Astrocyte (in vitro differentiated cells and primary cell): ENCODE measurements at regions not wholly inside any gene's neighbourhood (a gene's known extent, or its start where the extent isn't known, plus 50 kb on each side); places are given as distances from the start of the nearest gene placed in this dataset.

ENCODE experiments used
- DNase-seq: peaks from one replicate; pipeline ENCODE4 v3.0.0-alpha.2; 2010; ENCODE audit warnings: low read depth
- FAIRE-seq: peaks from 2 replicates; lab custom pipeline; 2011; peaks lifted over from hg19 to GRCh38; lab: Jason Lieb, UNC
- H2AFZ ChIP-seq: 2 replicates; pipeline ENCODE4 v1.6.0; 2012; ENCODE audit warnings: low read depth, low read length, inconsistent platforms
- H3K27ac ChIP-seq: 2 replicates; pipeline ENCODE4 v1.5.1; 2011; ENCODE audit warnings: low read depth, low read length, inconsistent platforms
- H3K27me3 ChIP-seq: 2 replicates; pipeline ENCODE4 v1.6.0; 2011; ENCODE audit warnings: low read length, inconsistent platforms; ENCODE audit not compliant: insufficient read depth
- H3K36me3 ChIP-seq: 2 replicates; pipeline ENCODE4 v1.5.1; 2011; ENCODE audit warnings: low read length, inconsistent platforms; ENCODE audit not compliant: insufficient read depth
- H3K4me1 ChIP-seq: 2 replicates; pipeline ENCODE4 v1.5.1; 2011; ENCODE audit warnings: low read length, inconsistent platforms; ENCODE audit not compliant: insufficient read depth
- H3K4me2 ChIP-seq: 2 replicates; pipeline ENCODE4 v1.6.0; 2012; ENCODE audit warnings: low read length, inconsistent platforms
- H3K4me3 ChIP-seq: 2 replicates; pipeline ENCODE4 v1.5.1; 2011; ENCODE audit warnings: low read depth, mild to moderate bottlenecking, low read length, inconsistent platforms; ENCODE audit not compliant: insufficient read depth
- H3K79me2 ChIP-seq: 2 replicates; pipeline ENCODE4 v1.6.0; 2012; ENCODE audit warnings: mild to moderate bottlenecking, low read length, inconsistent platforms; ENCODE audit not compliant: insufficient read depth
- H3K9ac ChIP-seq: 2 replicates; pipeline ENCODE4 v1.6.0; 2012; ENCODE audit warnings: mild to moderate bottlenecking, low read length, inconsistent platforms
- H3K9me3 ChIP-seq: 2 replicates; pipeline ENCODE4 v1.5.1; 2012; ENCODE audit warnings: low read depth, mild to moderate bottlenecking, low read length, inconsistent platforms; ENCODE audit not compliant: insufficient read depth
- H4K20me1 ChIP-seq: 2 replicates; pipeline ENCODE4 v1.6.0; 2012; ENCODE audit warnings: low read length, inconsistent platforms; ENCODE audit not compliant: insufficient read depth
- H3K27ac Mint-ChIP-seq: one replicate; pipeline ENCODE4 v1.8.0; 2021; ENCODE audit warnings: mild to moderate bottlenecking, mixed read lengths; ENCODE audit not compliant: unreplicated experiment
- H3K27me3 Mint-ChIP-seq: one replicate; pipeline ENCODE4 v1.8.0; 2021; ENCODE audit warnings: low read depth, mixed read lengths; ENCODE audit not compliant: unreplicated experiment
- H3K36me3 Mint-ChIP-seq: one replicate; pipeline ENCODE4 v1.8.0; 2021; ENCODE audit warnings: low read depth, mixed read lengths; ENCODE audit not compliant: unreplicated experiment
- H3K4me1 Mint-ChIP-seq: one replicate; pipeline ENCODE4 v1.8.0; 2021; ENCODE audit warnings: low read depth, mixed read lengths; ENCODE audit not compliant: unreplicated experiment
- H3K4me3 Mint-ChIP-seq: one replicate; pipeline ENCODE4 v1.8.0; 2021; ENCODE audit warnings: mild to moderate bottlenecking, moderate library complexity, mixed read lengths; ENCODE audit not compliant: unreplicated experiment
- H3K9me3 Mint-ChIP-seq: one replicate; pipeline ENCODE4 v1.8.0; 2021; ENCODE audit warnings: mild to moderate bottlenecking, mixed read lengths; ENCODE audit not compliant: unreplicated experiment
- CTCF ChIP-seq: IDR thresholded peaks from 2 replicates; pipeline ENCODE4 v1.5.1; 2011; ENCODE audit warnings: low read depth, mild to moderate bottlenecking, inconsistent platforms, low read length, moderate library complexity; ENCODE audit not compliant: insufficient read depth
- EZH2 ChIP-seq: IDR thresholded peaks from 2 replicates; pipeline ENCODE4 v1.6.1; 2012; ENCODE audit warnings: mild to moderate bottlenecking, low read length, inconsistent platforms; ENCODE audit not compliant: insufficient read depth

GRCh38 chr2:19235308-19235707 is 123.1 kb downstream of the OSR1 start:
- H3K4me1 ChIP-seq = peaks cover 18% of the 10 kb centered on the region

GRCh38 chr2:19232312-19232711 is 126.1 kb downstream of the OSR1 start:
- no peaks in the 10 kb centered on the region for H3K36me3 ChIP-seq
- FAIRE-seq (no peak), DNase-seq (no peak)
- H3K4me3 ChIP-seq = no peak overlapping the region
- H3K9me3 ChIP-seq = no peaks in the 10 kb centered on the region
- no peak overlapping the region for H3K4me2 ChIP-seq
- Mint-ChIP-seq H3K9me3 (no peaks in the 10 kb centered on the region), H3K27me3 (peaks cover 7% of the 10 kb centered on the region), H3K4me1 (peaks cover 7% of the 10 kb centered on the region), H3K4me3 (no peak overlapping the region), H3K27ac (no peak overlapping the region), H3K36me3 (no peaks in the 10 kb centered on the region)
- no peak overlapping the region for H3K9ac ChIP-seq
- H4K20me1 ChIP-seq = no peaks in the 10 kb centered on the region
- H3K79me2 ChIP-seq = no peaks in the 10 kb centered on the region
- H2AFZ ChIP-seq = no peak overlapping the region
- no peak overlapping the region for H3K27ac ChIP-seq
- TF ChIP-seq CTCF (no peak), EZH2 (no peak)
- H3K4me1 ChIP-seq = no peaks in the 10 kb centered on the region
- peaks cover 2% of the 10 kb centered on the region for H3K27me3 ChIP-seq

More at GRCh38 chr2:19235308-19235707, 123.1 kb downstream of the OSR1 start:
- Histone ChIP-seq H3K9me3 (no peaks in the 10 kb centered on the region), H3K27ac (no peak overlapping the region), H3K4me2 (no peak overlapping the region), H3K79me2 (no peaks in the 10 kb centered on the region), H3K4me3 (no peak overlapping the region), H3K9ac (no peak overlapping the region), H3K27me3 (peaks cover 2% of the 10 kb centered on the region), H2AFZ (no peak overlapping the region), H4K20me1 (no peaks in the 10 kb centered on the region), H3K36me3 (no peaks in the 10 kb centered on the region)
- H3K36me3 Mint-ChIP-seq = no peaks in the 10 kb centered on the region
- DNase-seq = peak; percentile 12
- no peak overlapping the region for H3K4me3 Mint-ChIP-seq
- TF ChIP-seq CTCF (no peak), EZH2 (no peak)
- peaks cover 3% of the 10 kb centered on the region for H3K9me3 Mint-ChIP-seq
- no peak overlapping the region for H3K27ac Mint-ChIP-seq
- H3K27me3 Mint-ChIP-seq = peaks cover 11% of the 10 kb centered on the region
- no peaks in the 10 kb centered on the region for H3K4me1 Mint-ChIP-seq
- no peak for FAIRE-seq

GRCh38 chr2:19231625-19232024 is 126.8 kb downstream of the OSR1 start:
- Mint-ChIP-seq H3K36me3 (no peaks in the 10 kb centered on the region), H3K27me3 (peaks cover 4% of the 10 kb centered on the region), H3K9me3 (no peaks in the 10 kb centered on the region), H3K4me3 (no peak overlapping the region), H3K27ac (no peak overlapping the region), H3K4me1 (peaks cover 7% of the 10 kb centered on the region)
- Histone ChIP-seq H3K27me3 (peaks cover 2% of the 10 kb centered on the region), H2AFZ (no peak overlapping the region), H3K9ac (no peak overlapping the region), H3K4me3 (no peak overlapping the region), H3K4me1 (no peaks in the 10 kb centered on the region), H3K4me2 (no peak overlapping the region), H3K27ac (no peak overlapping the region), H3K79me2 (no peaks in the 10 kb centered on the region), H3K9me3 (no peaks in the 10 kb centered on the region), H3K36me3 (no peaks in the 10 kb centered on the region), H4K20me1 (no peaks in the 10 kb centered on the region)
- TF ChIP-seq EZH2 (no peak), CTCF (no peak)
- no peak for DNase-seq
- FAIRE-seq = no peak
